ENCODE measurements at regions not wholly inside any gene's neighbourhood (a gene's known extent, or its start where the extent isn't known, plus 50 kb on each side); places are given as distances from the start of the nearest gene placed in this dataset.

DNA sequence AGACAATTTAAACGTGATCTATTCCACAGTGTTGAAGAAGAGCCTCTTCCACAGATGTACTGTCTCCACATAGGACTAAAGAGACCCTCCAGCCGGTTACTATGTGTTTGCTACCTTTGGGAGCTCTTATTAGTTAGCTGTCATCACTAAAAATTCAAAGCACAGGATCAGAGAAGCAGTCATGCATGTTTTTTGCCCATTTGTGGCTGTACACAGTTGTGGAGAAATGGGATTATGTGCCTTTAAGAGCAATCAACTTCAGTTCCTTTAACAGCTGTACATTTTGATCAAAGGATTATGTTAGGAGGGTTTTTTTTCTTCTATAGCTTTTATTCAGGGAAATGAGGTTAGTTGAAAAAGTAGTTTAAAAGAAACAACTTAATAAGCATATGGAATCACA is 149.0 kb upstream of the SPOCK3 start:
- peaks cover 10% of the 10 kb centered on the region for H3K4me1 Mint-ChIP-seq
- Histone ChIP-seq H3K79me2 (ENCODE audit: low read depth) (no peaks in the 10 kb centered on the region), H3K27ac (no peak overlapping the region), H2AFZ (replicated peaks) (no peak overlapping the region), H3K4me3 (no peak overlapping the region), H4K20me1 (ENCODE audit: low read depth) (no peaks in the 10 kb centered on the region), H3K27me3 (no peaks in the 10 kb centered on the region), H3K9me3 (ENCODE audit: low read depth) (no peaks in the 10 kb centered on the region), H3K9ac (no peak overlapping the region), H3K4me1 (no peaks in the 10 kb centered on the region), H3K36me3 (no peaks in the 10 kb centered on the region), H3F3A (ENCODE audit: low read depth) (no peaks in the 10 kb centered on the region), H3K4me2 (no peak overlapping the region)
- no peak for TF ChIP-seq CTCF (IDR thresholded peaks at IDR 0.05)
- no peaks in the 10 kb centered on the region for H3K27me3 Mint-ChIP-seq (ENCODE audit: insufficient read depth, low read depth)
- H3K4me3 Mint-ChIP-seq: no peak overlapping the region
- H3K36me3 Mint-ChIP-seq: no peaks in the 10 kb centered on the region
- no peaks in the 10 kb centered on the region for H3K9me3 Mint-ChIP-seq
- no peak for DNase-seq (ENCODE audit: low spot score)
- H3K27ac Mint-ChIP-seq: no peak overlapping the region

DNA sequence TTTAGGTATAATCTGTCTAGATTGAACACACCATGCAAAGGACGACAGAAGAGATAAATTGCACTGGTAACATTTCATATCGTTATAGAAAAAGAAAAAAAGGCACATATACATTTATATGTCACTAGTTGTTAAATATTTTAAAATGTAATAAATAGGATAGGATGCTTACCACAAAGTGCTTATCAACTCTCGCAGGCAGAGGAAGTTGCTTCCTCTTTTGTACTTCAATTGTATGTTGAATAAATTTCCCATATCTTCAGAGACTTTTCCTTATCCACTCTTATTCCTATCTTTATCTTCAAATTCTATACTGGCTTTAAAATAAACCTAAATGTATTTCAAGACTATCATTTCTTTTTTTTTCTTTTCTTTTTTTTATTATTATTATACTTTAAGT is 163.3 kb upstream of the SPOCK3 start:
- Mint-ChIP-seq H3K4me1 (no peaks in the 10 kb centered on the region), H3K4me3 (no peak overlapping the region), H3K27me3 (ENCODE audit: insufficient read depth, low read depth) (no peaks in the 10 kb centered on the region), H3K9me3 (no peaks in the 10 kb centered on the region), H3K36me3 (no peaks in the 10 kb centered on the region), H3K27ac (no peak overlapping the region)
- Histone ChIP-seq H3K9me3 (ENCODE audit: low read depth) (no peaks in the 10 kb centered on the region), H3K27ac (no peak overlapping the region), H3K27me3 (no peaks in the 10 kb centered on the region), H2AFZ (replicated peaks) (no peak overlapping the region), H3K36me3 (no peaks in the 10 kb centered on the region), H3K9ac (no peak overlapping the region), H3K4me2 (no peak overlapping the region), H3K4me1 (no peaks in the 10 kb centered on the region), H3F3A (ENCODE audit: low read depth) (no peaks in the 10 kb centered on the region), H3K4me3 (no peak overlapping the region), H3K79me2 (ENCODE audit: low read depth) (no peaks in the 10 kb centered on the region), H4K20me1 (ENCODE audit: low read depth) (no peaks in the 10 kb centered on the region)
- no peak for TF ChIP-seq EZH2 (IDR thresholded peaks at IDR 0.05)
- no peak for TF ChIP-seq CTCF (IDR thresholded peaks at IDR 0.05)
- no peak for TF ChIP-seq EZH2phosphoT487 (IDR thresholded peaks at IDR 0.05)
- no peak for DNase-seq (ENCODE audit: low spot score)

- Histone ChIP-seq H3F3A (ENCODE audit: low read depth) (no peaks in the 10 kb centered on the region), H2AFZ (replicated peaks) (no peak overlapping the region), H3K9me3 (ENCODE audit: low read depth) (no peaks in the 10 kb centered on the region), H3K79me2 (ENCODE audit: low read depth) (no peaks in the 10 kb centered on the region), H3K9ac (no peak overlapping the region), H3K4me1 (no peaks in the 10 kb centered on the region), H3K4me3 (no peak overlapping the region), H4K20me1 (ENCODE audit: low read depth) (no peaks in the 10 kb centered on the region), H3K36me3 (no peaks in the 10 kb centered on the region), H3K4me2 (no peak overlapping the region), H3K27ac (no peak overlapping the region), H3K27me3 (no peaks in the 10 kb centered on the region)
- no peaks in the 10 kb centered on the region for H3K36me3 Mint-ChIP-seq
- H3K4me3 Mint-ChIP-seq: no peak overlapping the region
- no peak overlapping the region for H3K27ac Mint-ChIP-seq
- H3K4me1 Mint-ChIP-seq: no peaks in the 10 kb centered on the region
- TF ChIP-seq CTCF (IDR thresholded peaks at IDR 0.05) (no peak), EZH2 (IDR thresholded peaks at IDR 0.05) (no peak), EZH2phosphoT487 (IDR thresholded peaks at IDR 0.05) (no peak)
- no peak for DNase-seq (ENCODE audit: low spot score)
- H3K9me3 Mint-ChIP-seq: no peaks in the 10 kb centered on the region
- H3K27me3 Mint-ChIP-seq (ENCODE audit: insufficient read depth, low read depth): no peaks in the 10 kb centered on the region
Measured at GRCh38 chr4:167399201-167399600, 164.9 kb upstream of the SPOCK3 start.

- Histone ChIP-seq H3K4me2 (no peak overlapping the region), H3K4me1 (no peaks in the 10 kb centered on the region), H3F3A (ENCODE audit: low read depth) (no peaks in the 10 kb centered on the region), H3K27ac (no peak overlapping the region), H3K4me3 (no peak overlapping the region), H3K9me3 (ENCODE audit: low read depth) (no peaks in the 10 kb centered on the region), H2AFZ (replicated peaks) (no peak overlapping the region), H3K79me2 (ENCODE audit: low read depth) (no peaks in the 10 kb centered on the region), H4K20me1 (ENCODE audit: low read depth) (no peaks in the 10 kb centered on the region), H3K36me3 (no peaks in the 10 kb centered on the region), H3K27me3 (no peaks in the 10 kb centered on the region), H3K9ac (no peak overlapping the region)
- no peaks in the 10 kb centered on the region for H3K36me3 Mint-ChIP-seq
- no peaks in the 10 kb centered on the region for H3K4me1 Mint-ChIP-seq
- no peaks in the 10 kb centered on the region for H3K9me3 Mint-ChIP-seq
- no peak overlapping the region for H3K4me3 Mint-ChIP-seq
- no peak overlapping the region for H3K27ac Mint-ChIP-seq
- DNase-seq (ENCODE audit: low spot score): no peak
- TF ChIP-seq EZH2 (IDR thresholded peaks at IDR 0.05): no peak
- no peaks in the 10 kb centered on the region for H3K27me3 Mint-ChIP-seq (ENCODE audit: insufficient read depth, low read depth)
Measured at GRCh38 chr4:167406181-167406580, 171.9 kb upstream of the SPOCK3 start.

Measured in neural progenitor cell (in vitro differentiated cells).